NCI-H1930 (cell line): ENCODE measurements at regions not wholly inside any gene's neighbourhood (a gene's known extent, or its start where the extent isn't known, plus 50 kb on each side); places are given as distances from the start of the nearest gene placed in this dataset.
"Not testable (repeated sequence)": the region's sequence is repeated elsewhere in the genome, so short reads cannot be mapped to it uniquely, and the experiment has no call there.

Experiments
- DNase-seq, 2 experiments: peaks; one replicate each; lab custom pipeline; 2025; lab: John Stamatoyannopoulos, UW

- DNase-seq, result no peak
Measured at GRCh38 chr1:169013821-169014220, 92.7 kb upstream of the ATP1B1 start.

DNA sequence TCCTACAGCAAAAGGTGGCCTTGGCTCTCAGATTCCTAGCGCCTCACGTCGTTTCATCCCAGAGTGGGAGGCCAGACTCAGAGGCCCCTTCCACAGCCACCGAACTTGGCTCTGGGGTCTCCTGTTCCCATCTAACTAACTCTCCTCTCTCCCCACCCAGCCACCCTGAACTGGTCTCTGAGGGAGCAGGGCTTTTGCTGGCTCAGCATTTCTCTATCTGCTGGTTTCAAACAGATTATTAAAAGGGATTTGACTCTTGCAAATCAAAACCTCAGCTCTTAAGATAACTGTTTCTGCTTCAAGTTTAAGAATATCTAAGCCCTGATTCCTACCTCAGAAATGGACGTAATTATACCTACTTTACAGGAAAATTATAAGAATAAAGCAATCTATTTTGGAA is 91.0 kb upstream of the ATP1B1 start:
- DNase-seq, result no peak

GRCh38 chr1:169018751-169019150 is 87.7 kb upstream of the ATP1B1 start:
- DNase-seq, result no peak

- DNase-seq, result no peak
Measured at GRCh38 chr1:169019419-169020058, 87.0 kb upstream of the ATP1B1 start.

GRCh38 chr1:169020684-169021083 is 85.8 kb upstream of the ATP1B1 start:
- DNase-seq, result no peak

- no peak for DNase-seq
Measured at GRCh38 chr1:169022648-169023047, 83.8 kb upstream of the ATP1B1 start.

GRCh38 chr1:169024255-169024654 is 82.2 kb upstream of the ATP1B1 start:
- no peak for DNase-seq

GRCh38 chr1:169024800-169025271 is 81.7 kb upstream of the ATP1B1 start:
- DNase-seq, result no peak

GRCh38 chr1:169025412-169025811 is 81.1 kb upstream of the ATP1B1 start:
- DNase-seq, result no peak

GRCh38 chr1:169027607-169028320 is 78.7 kb upstream of the ATP1B1 start:
- no peak for DNase-seq

DNA sequence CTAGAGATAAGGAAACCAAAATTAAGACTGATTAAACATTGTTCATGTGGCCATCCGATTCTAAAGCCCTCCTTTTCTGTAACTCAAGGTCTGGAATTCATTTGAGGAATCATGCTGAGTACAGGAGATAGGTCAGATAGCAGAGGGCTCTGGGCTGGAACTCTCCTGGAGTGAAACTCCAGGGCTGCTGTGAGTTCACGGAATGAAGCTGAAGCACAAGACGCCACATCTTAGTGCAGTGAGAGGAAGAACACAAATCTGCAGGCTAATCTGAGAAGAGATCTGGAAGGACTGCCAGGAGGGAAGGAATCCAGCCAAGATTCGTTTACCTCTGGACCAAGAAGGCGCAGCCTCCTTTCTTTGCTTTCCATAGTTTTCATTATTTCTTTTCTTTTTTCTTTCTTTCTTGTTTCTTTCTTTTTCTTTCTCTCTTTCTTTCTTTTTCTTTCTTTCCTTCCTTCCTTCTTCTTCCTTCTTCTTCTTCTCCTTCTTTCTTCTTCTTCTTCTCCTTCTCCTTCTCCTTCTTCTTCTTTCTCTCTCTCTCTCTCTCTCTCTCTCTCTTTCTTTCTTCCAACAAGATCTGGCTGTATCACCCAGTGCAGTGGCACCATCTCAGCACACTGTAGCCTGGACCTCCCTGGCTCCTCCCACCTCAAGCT is 74.8 kb upstream of the ATP1B1 start:
- no peak for DNase-seq

GRCh38 chr1:169041366-169041765 is 65.1 kb upstream of the ATP1B1 start:
- DNase-seq, result no peak

DNA sequence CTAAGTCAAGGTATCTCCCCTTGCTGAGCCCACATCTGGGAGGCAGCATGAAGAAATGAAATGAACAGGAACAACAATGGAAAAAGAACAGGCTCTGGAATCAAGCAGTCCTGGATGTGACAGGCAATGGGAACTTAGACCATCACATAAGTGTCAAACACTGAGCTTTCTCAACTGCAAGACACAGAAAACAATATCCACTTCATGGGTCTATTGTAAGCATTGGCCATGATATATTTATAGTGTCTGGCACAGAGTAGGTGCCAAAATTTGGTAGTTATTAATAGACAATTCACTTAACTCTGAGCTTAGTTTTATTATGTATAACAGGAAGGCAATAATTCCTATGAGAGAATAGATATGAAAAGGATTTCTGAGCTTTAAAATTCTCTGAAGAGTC is 64.1 kb upstream of the ATP1B1 start:
- DNase-seq, result no peak

- DNase-seq, result no peak
Measured at GRCh38 chr1:169043823-169044222, 62.7 kb upstream of the ATP1B1 start.

DNA sequence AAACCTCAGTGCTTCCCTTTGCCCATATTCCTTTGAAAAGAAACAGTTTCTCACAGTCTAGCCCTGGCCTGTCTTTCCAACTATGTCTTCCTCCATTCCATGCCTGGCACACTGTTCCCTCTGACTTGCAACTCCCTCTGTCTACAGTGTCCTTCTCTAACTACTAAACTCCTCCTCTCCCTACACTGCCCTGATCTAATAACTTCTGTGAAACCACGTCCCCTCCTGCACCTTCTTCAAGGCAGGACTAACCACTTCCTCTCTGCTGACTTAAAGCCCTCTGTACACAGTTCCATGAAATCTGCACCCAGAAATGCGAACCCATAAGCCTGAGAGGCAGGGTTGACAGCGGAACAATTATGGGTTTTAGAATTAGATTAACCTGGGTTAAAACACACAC is 62.2 kb upstream of the ATP1B1 start:
- DNase-seq, result no peak

GRCh38 chr1:169044971-169045370 is 61.5 kb upstream of the ATP1B1 start:
- DNase-seq, result no peak

DNA sequence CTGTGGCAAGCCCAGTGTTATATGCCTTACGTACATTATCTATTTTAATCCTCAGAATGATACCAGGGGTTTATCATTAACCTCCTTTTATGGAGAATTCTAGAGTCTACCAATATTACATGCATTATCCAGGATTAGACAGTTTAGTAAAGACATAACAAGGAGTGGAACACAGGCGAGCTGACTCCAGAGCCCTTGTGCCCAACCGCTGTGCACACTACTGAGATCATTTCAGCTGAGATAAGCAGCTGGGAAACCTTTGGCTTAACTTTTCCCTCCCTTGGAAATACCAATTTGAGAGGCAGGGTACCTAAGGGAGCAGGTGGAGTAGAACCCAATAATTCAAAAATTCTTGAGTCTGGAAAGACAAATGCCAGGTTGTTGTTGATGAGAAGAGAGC is 59.8 kb upstream of the ATP1B1 start:
- DNase-seq, result no peak

GRCh38 chr1:169047074-169047473 is 59.4 kb upstream of the ATP1B1 start:
- no peak for DNase-seq

DNA sequence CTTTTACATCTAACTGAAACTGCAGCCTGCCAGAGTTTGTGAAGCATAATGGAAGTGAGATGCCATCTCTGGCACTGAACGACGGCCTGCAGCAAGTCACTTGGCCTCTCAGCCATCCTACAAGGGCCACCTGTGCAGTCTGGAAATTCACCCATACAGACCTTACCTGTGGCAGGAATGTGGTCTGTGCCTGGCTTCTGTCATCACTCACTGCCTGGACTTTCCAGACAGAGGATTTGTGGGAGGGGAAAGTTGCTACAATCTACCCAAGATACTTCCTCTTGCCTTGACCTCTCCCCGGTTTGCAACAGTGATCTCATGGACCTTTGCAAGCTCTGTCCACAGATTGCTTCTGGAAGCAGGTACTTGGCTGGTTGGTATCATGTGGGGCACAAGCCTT is 58.4 kb upstream of the ATP1B1 start:
- DNase-seq, result no peak

- DNase-seq, result no peak
Measured at GRCh38 chr1:169049258-169049938, 57.1 kb upstream of the ATP1B1 start.

DNA sequence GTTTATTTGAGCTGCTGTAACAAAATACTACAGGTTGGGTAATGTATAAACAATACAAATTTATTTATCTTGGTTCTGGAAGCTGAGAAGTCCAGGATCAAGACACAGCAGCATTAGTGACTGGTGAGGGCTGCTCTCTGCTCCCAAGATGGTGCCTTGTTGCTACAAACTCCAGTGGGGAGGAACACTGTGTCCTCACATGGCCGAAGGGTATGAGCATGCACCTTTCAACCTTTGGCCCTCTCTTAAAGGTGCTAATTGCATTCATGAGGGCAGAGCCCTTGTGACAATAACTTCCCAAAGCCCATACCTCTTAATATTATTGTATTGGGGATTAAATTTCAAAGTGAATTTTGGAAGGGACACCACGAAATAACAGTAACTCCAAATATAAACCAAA is 55.3 kb upstream of the ATP1B1 start:
- no peak for DNase-seq

GRCh38 chr1:169052171-169052570 is 54.3 kb upstream of the ATP1B1 start:
- not testable (repeated sequence) for DNase-seq

DNA sequence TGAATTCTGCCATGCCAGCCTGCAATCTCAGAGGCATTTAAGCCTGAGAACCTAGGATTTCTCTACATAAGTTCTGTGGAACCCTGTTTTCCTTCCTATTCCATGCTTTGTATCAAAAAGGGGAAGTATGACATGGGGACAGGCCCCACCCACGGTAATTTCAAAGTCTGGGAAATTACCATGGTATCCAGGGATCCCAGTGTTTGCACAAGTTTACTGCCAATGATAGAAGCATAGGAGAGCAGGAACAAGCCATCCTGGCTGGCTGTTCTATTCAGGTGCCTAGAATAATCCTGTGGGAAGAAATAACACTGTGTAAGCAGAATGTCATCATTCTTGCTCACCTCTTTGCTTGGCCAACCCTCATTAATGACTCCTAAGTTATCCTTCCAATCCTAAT is 53.8 kb upstream of the ATP1B1 start:
- DNase-seq, result no peak
